HepG2 (cell line): ENCODE measurements at regions not wholly inside any gene's neighbourhood (a gene's known extent, or its start where the extent isn't known, plus 50 kb on each side); places are given as distances from the start of the nearest gene placed in this dataset.

Experiments
- ADNP ChIP-seq: sonication (generic); formaldehyde crosslinking; IDR thresholded peaks from 2 replicates; pipeline ENCODE4 v1.4.0; 2020; ENCODE audit warnings: missing genetic modification reagents
- ELF1 ChIP-seq: sonication (generic); formaldehyde crosslinking; IDR thresholded peaks from 2 replicates; pipeline ENCODE4 v1.4.0; 2020; ENCODE audit warnings: missing genetic modification reagents
- GMEB1 ChIP-seq: sonication (generic); formaldehyde crosslinking; IDR thresholded peaks from 2 replicates; pipeline ENCODE4 v1.5.1; 2020; ENCODE audit warnings: missing genetic modification reagents, mild to moderate bottlenecking, borderline replicate concordance
- LCORL ChIP-seq, 2 experiments: fragments of 450-650 bp in 1 of 2; sonication (generic) in 1 of 2; formaldehyde crosslinking in 1 of 2; IDR thresholded peaks; 2 replicates each; pipeline versions ENCODE4 v1.5.0 to v1.6.1; 2017 to 2020; ENCODE audit warnings: antibody characterized with exemption in 1 of 2, missing genetic modification reagents in 1 of 2
- NFKBIZ ChIP-seq: IDR thresholded peaks from 2 replicates; pipeline ENCODE4 v1.6.1; 2018; ENCODE audit warnings: missing genetic modification reagents, missing compliant biosample characterization
- RXRA ChIP-seq: sonication (generic); formaldehyde crosslinking; IDR thresholded peaks from 2 replicates; pipeline ENCODE4 v1.5.1; 2020; ENCODE audit warnings: missing genetic modification reagents
- SATB2 ChIP-seq: sonication (generic); formaldehyde crosslinking; IDR thresholded peaks from 2 replicates; pipeline ENCODE4 v1.5.0; 2020; ENCODE audit warnings: missing genetic modification reagents
- SUZ12 ChIP-seq: fragments of 150-350 bp; IDR thresholded peaks from 2 replicates; pipeline ENCODE4 v1.6.1; 2014; ENCODE audit warnings: low read depth, low read length
- TEAD3 ChIP-seq: optimal IDR thresholded peaks from 2 replicates; pipeline ENCODE3; 2016; ENCODE audit warnings: borderline replicate concordance
- ZNF256 ChIP-seq: sonication (generic); formaldehyde crosslinking; conservative IDR thresholded peaks from 2 replicates; pipeline ENCODE4 v1.4.0; 2020; ENCODE audit warnings: missing genetic modification reagents
- ZNF678 ChIP-seq: sonication (generic); formaldehyde crosslinking; IDR thresholded peaks from 2 replicates; pipeline ENCODE4 v1.4.0; 2020; ENCODE audit warnings: mild to moderate bottlenecking, missing genetic modification reagents
- ZZZ3 ChIP-seq: sonication (generic); formaldehyde crosslinking; IDR thresholded peaks from 2 replicates; pipeline ENCODE4 v1.4.0; 2020; ENCODE audit warnings: missing genetic modification reagents, mild to moderate bottlenecking, borderline replicate concordance
- TF ChIP-seq, protein P1 (sequence below): sonication (generic); formaldehyde crosslinking; IDR thresholded peaks from 2 replicates; pipeline ENCODE4 v1.9.0; 2021; ENCODE audit warnings: missing genetic modification reagents, borderline replicate concordance
- TF ChIP-seq, protein P2 (sequence below): sonication (generic); formaldehyde crosslinking; IDR thresholded peaks from 2 replicates; pipeline ENCODE4 v1.4.0; 2020; ENCODE audit warnings: missing genetic modification reagents
- TF ChIP-seq, protein P3 (sequence below): sonication (generic); formaldehyde crosslinking; IDR thresholded peaks from 2 replicates; pipeline ENCODE4 v1.5.0; 2020; ENCODE audit warnings: missing genetic modification reagents
- TF ChIP-seq, protein P4 (sequence below): sonication (generic); formaldehyde crosslinking; IDR thresholded peaks from 2 replicates; pipeline ENCODE4 v1.5.1; 2020; ENCODE audit warnings: mild to moderate bottlenecking, missing genetic modification reagents, borderline replicate concordance

GRCh38 chr12:93127582-93128331, 198.7 kb upstream of the EEA1 start (continued):
- TF ChIP-seq, protein P1, sequence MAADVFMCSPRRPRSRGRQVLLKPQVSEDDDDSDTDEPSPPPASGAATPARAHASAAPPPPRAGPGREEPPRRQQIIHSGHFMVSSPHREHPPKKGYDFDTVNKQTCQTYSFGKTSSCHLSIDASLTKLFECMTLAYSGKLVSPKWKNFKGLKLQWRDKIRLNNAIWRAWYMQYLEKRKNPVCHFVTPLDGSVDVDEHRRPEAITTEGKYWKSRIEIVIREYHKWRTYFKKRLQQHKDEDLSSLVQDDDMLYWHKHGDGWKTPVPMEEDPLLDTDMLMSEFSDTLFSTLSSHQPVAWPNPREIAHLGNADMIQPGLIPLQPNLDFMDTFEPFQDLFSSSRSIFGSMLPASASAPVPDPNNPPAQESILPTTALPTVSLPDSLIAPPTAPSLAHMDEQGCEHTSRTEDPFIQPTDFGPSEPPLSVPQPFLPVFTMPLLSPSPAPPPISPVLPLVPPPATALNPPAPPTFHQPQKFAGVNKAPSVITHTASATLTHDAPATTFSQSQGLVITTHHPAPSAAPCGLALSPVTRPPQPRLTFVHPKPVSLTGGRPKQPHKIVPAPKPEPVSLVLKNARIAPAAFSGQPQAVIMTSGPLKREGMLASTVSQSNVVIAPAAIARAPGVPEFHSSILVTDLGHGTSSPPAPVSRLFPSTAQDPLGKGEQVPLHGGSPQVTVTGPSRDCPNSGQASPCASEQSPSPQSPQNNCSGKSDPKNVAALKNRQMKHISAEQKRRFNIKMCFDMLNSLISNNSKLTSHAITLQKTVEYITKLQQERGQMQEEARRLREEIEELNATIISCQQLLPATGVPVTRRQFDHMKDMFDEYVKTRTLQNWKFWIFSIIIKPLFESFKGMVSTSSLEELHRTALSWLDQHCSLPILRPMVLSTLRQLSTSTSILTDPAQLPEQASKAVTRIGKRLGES (CRISPR knock-in tag): peak; percentile 80; the same call in 1 of the 2 replicates
- no peak for TF ChIP-seq SUZ12
- peak; percentile 98 for TF ChIP-seq TEAD3
- TF ChIP-seq ZZZ3 (CRISPR knock-in tag): no peak
- TF ChIP-seq, protein P2, sequence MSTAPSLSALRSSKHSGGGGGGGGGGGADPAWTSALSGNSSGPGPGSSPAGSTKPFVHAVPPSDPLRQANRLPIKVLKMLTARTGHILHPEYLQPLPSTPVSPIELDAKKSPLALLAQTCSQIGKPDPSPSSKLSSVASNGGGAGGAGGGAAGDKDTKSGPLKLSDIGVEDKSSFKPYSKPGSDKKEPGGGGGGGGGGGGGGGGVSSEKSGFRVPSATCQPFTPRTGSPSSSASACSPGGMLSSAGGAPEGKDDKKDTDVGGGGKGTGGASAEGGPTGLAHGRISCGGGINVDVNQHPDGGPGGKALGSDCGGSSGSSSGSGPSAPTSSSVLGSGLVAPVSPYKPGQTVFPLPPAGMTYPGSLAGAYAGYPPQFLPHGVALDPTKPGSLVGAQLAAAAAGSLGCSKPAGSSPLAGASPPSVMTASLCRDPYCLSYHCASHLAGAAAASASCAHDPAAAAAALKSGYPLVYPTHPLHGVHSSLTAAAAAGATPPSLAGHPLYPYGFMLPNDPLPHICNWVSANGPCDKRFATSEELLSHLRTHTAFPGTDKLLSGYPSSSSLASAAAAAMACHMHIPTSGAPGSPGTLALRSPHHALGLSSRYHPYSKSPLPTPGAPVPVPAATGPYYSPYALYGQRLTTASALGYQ (CRISPR knock-in tag): peak; percentile 94
- TF ChIP-seq, protein P3, sequence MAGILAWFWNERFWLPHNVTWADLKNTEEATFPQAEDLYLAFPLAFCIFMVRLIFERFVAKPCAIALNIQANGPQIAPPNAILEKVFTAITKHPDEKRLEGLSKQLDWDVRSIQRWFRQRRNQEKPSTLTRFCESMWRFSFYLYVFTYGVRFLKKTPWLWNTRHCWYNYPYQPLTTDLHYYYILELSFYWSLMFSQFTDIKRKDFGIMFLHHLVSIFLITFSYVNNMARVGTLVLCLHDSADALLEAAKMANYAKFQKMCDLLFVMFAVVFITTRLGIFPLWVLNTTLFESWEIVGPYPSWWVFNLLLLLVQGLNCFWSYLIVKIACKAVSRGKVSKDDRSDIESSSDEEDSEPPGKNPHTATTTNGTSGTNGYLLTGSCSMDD (CRISPR knock-in tag): no peak
- TF ChIP-seq ADNP (CRISPR knock-in tag): peak; percentile 78
- 0 out of 2 replicates have a peak, but pooled peaks have one; percentile 56 for TF ChIP-seq SATB2 (CRISPR knock-in tag)
- TF ChIP-seq ZNF256: 0 out of 2 replicates have a peak, but pooled peaks have one; percentile 52
- no peak for TF ChIP-seq ZNF678
- TF ChIP-seq RXRA (CRISPR knock-in tag): peak; percentile 86; the same call in 1 of the 2 replicates
- TF ChIP-seq, protein P4, sequence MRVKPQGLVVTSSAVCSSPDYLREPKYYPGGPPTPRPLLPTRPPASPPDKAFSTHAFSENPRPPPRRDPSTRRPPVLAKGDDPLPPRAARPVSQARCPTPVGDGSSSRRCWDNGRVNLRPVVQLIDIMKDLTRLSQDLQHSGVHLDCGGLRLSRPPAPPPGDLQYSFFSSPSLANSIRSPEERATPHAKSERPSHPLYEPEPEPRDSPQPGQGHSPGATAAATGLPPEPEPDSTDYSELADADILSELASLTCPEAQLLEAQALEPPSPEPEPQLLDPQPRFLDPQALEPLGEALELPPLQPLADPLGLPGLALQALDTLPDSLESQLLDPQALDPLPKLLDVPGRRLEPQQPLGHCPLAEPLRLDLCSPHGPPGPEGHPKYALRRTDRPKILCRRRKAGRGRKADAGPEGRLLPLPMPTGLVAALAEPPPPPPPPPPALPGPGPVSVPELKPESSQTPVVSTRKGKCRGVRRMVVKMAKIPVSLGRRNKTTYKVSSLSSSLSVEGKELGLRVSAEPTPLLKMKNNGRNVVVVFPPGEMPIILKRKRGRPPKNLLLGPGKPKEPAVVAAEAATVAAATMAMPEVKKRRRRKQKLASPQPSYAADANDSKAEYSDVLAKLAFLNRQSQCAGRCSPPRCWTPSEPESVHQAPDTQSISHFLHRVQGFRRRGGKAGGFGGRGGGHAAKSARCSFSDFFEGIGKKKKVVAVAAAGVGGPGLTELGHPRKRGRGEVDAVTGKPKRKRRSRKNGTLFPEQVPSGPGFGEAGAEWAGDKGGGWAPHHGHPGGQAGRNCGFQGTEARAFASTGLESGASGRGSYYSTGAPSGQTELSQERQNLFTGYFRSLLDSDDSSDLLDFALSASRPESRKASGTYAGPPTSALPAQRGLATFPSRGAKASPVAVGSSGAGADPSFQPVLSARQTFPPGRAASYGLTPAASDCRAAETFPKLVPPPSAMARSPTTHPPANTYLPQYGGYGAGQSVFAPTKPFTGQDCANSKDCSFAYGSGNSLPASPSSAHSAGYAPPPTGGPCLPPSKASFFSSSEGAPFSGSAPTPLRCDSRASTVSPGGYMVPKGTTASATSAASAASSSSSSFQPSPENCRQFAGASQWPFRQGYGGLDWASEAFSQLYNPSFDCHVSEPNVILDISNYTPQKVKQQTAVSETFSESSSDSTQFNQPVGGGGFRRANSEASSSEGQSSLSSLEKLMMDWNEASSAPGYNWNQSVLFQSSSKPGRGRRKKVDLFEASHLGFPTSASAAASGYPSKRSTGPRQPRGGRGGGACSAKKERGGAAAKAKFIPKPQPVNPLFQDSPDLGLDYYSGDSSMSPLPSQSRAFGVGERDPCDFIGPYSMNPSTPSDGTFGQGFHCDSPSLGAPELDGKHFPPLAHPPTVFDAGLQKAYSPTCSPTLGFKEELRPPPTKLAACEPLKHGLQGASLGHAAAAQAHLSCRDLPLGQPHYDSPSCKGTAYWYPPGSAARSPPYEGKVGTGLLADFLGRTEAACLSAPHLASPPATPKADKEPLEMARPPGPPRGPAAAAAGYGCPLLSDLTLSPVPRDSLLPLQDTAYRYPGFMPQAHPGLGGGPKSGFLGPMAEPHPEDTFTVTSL (CRISPR knock-in tag): peak; percentile 92
- TF ChIP-seq GMEB1 (CRISPR knock-in tag): peak; percentile 76
- peak; percentile 88 for TF ChIP-seq LCORL (IDR thresholded peaks at IDR 0.05)
- peak; percentile 100 for TF ChIP-seq LCORL (CRISPR knock-in tag; IDR thresholded peaks at IDR 0.05)
- peak; percentile 94 for TF ChIP-seq NFKBIZ (CRISPR knock-in tag)
- peak; percentile 55; the same call in 1 of the 2 replicates for TF ChIP-seq ELF1 (CRISPR knock-in tag)
